ENCODE measurements at regions not wholly inside any gene's neighbourhood (a gene's known extent, or its start where the extent isn't known, plus 50 kb on each side); places are given as distances from the start of the nearest gene placed in this dataset.

DNA sequence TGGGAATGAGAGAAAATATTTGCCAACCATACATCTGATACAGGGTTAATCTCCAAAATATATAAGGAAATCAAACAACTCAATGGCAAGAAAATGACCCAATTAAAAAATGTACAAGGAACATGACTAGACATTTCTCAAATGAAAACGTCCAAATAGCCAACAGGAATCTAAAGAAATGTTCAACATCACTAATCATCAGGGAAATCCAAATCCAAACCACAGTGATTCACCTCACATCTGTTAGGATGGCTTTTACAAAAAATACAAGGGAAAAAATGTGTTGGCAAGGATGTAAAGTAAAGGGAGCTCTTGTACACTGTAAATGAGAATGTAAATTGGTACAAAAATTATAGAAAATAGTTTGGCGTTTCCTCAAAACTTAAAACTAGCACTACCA is 54.7 kb upstream of the ZRANB2 start:
- in situ Hi-C loops (cut with HindIII; ENCODE audit: low pct_ligation_motif_present, low pct_unique_long_range_greater_than_20kb, low sequenced_read_pairs) = no loop called here
- no peak for DNase-seq
